GM23338 (cell line): ENCODE measurements at regions not wholly inside any gene's neighbourhood (a gene's known extent, or its start where the extent isn't known, plus 50 kb on each side); places are given as distances from the start of the nearest gene placed in this dataset.

ENCODE experiments used
- CTCF ChIP-seq, 2 experiments: fragments of 200-600 bp in 1 of 2; sonication (generic) in 1 of 2; conservative IDR thresholded peaks; 2 replicates each; pipeline versions ENCODE4 v1.5.1 to v1.6.1; 2016 to 2017; ENCODE audit warnings: antibody characterized with exemption in 2 of 2, low read depth in 2 of 2, mild to moderate bottlenecking in 2 of 2, moderate library complexity in 1 of 2
- EZH2 ChIP-seq: fragments of 200-600 bp; sonication (generic); IDR thresholded peaks from one replicate; pipeline ENCODE4 v1.8.0; 2017; ENCODE audit warnings: antibody characterized with exemption, mild to moderate bottlenecking, low read depth; ENCODE audit not compliant: unreplicated experiment
- POLR2AphosphoS5 ChIP-seq: IDR thresholded peaks from 2 replicates; pipeline ENCODE4 v1.6.1; 2016; ENCODE audit warnings: antibody characterized with exemption, low read depth
- ZNF331 ChIP-seq: fragments of 250-450 bp; sonication (Bioruptor Pico); IDR thresholded peaks from 2 replicates; pipeline ENCODE4 v1.5.0; 2020; ENCODE audit warnings: low read depth, mild to moderate bottlenecking, moderate library complexity

DNA sequence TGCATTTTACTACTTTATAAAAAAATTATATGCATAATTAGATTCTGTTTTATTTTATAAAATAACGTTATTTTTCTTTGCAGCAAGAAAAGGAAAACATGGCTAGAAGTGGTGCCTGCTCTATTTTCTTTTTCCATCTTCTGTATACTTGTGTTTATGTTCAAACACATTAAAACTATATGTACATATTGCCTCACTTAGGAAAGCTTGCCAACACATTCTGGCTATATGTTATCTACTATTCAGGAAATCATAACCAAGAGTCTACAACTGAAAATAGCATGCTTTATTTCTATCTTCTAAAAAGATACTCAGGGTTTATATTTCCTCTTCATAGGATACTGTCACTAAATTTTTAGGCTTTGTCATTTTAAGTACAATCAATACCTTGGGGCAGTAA, 90.2 kb upstream of the KCNMB2 start:
- TF ChIP-seq POLR2AphosphoS5 (no peak), CTCF (conservative IDR thresholded peaks at IDR 0.05; ENCODE audit: low read depth in 2 of 2) (no peak), EZH2 (no peak), ZNF331 (CRISPR knock-in tag) (no peak)
